Non-pigmented ciliary epithelial cell (primary cell): ENCODE measurements at regions not wholly inside any gene's neighbourhood (a gene's known extent, or its start where the extent isn't known, plus 50 kb on each side); places are given as distances from the start of the nearest gene placed in this dataset.
"Not testable (repeated sequence)": the region's sequence is repeated elsewhere in the genome, so short reads cannot be mapped to it uniquely, and the experiment has no call there.

ENCODE experiments used
- DNase-seq: peaks from one replicate; pipeline ENCODE4 v3.0.0-alpha.2; 2010; ENCODE audit warnings: low read depth

DNA sequence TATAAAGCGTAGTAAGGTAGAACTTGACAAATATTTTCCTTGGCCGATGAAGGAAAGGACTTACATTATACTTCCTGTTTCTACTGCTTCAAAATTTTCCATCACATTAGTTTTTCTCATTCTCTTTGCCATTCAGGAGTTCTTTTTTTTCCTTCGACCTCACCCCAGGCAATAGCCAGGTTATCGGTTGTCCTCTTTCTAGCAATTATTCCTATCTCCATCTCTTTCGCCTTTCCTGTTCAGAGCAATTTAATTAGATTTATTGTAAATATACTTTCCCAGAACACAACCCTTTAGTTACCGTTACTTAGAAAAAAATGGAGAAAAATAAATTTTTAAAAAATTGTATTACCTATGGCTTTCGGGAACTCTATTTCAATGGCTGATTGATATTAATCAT is 205.2 kb downstream of the KCNJ2 start:
- DNase-seq: no peak

DNA sequence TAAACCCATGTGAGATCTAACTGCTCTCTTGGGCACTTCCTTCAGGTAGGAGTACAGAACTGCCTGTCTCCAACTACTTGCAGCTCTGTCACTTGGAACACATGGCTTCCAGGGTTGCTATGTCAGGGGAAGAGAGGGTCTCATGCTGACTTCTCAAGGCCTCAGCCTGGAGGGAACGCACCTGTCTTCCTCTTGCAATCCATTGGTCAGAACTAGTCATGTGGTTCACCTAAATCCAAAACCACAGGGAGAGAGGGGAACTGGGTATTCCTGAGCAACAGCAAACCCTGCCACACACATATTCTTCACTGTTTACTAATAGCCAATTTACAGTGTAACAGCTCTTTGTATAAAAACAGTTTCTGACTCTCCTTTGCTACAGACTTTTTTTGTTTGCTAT is 206.1 kb downstream of the KCNJ2 start:
- no peak for DNase-seq

DNA sequence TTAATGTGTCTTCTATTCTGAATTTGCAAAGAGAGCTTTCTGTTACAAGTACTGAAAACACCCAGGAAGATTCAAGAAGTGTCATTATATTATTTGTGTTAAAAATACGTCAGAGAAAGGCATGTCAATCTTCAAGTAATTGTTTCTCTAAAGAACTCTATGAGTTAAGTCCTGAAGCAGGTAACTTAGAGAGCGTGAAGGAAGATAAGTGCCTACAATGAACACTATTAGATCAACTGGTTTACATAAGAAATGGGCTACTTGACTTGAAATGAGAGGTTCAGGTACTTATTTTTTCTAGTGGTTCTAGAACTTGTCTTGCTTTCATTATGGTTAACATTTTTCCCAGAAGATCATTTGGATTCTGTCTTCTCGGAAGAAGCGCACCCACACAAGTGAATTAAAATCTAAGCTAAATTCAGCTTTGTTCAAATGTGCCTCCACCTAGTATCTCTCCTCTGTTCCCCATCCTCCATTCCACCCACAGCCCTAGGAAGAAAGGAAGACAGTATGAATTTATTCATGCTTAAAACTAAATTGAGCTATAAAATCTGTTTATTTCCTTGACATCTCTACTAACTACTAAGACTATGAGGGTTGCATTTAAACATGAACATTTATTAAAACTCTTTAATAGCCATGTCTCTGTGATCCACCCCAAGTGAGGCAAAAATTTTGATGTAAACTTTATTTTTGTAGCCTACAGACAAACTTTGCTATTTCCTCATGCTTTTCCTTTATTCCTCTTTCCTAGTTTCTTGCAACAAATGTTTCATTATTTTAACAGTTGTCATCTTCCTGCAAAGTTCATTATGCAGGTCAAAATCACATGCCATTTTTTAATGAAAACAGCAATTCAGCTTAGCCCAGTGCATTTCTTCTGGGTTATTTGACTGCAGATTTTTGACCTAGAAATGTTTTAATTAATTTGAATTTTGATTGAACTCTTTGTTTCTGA is 206.8 kb downstream of the KCNJ2 start:
- no peak for DNase-seq

DNA sequence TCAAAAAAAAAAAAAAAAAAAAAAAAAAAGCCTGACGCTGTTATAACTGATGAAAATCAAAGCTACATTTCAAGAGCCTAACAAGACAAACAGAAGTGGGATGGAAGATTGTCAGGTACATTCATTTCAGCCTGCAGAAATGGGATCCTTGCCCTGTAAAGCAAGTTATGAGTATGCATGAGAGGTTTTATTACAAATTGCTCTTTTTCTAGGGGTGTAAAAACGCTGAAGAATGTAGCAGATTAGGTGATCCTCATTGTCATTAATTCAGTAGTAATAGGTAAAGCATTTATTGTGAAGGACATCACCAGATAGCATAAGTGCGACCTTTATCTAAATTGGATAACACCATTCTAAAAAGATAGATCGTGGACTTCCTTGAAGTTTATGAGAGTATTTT is 208.3 kb downstream of the KCNJ2 start:
- no peak for DNase-seq

DNA sequence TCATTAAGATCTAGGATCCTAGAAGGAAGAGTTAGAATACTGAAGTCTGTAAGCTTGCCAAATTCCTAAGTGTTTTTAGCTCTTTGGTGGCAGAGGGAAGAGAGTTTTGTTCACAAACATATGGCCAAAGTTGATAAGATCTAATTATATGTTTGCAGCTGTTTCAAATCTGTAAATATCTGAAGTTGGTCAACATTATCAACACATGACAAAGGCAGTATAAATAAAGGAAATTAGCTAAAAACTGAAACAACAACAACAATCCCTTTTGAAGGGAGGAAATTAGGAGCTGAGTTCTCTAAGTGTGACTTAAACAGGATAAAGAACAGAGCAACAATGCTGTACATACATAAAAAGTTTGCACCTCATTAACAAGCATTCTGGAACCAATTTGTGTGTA is 208.7 kb downstream of the KCNJ2 start:
- DNase-seq: no peak

DNA sequence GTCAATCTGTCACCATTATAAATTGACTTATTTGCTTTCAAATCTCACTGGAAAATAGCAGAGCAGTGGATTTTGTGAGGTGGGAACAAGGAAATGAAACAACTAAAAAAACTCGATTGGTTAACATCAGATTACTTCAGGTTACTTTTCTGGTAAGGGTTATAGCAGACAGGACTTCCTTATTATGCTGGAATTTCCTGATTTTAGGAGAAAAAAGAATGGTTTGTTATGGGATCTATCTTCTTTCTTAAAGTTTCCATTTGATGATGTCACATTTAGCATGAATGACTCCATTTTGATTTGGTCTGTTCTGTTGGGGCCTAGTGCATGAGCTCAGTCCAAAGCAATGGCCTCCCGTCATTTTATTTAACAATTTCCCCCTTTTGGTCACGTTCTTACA is 210.6 kb downstream of the KCNJ2 start:
- DNase-seq: no peak

DNA sequence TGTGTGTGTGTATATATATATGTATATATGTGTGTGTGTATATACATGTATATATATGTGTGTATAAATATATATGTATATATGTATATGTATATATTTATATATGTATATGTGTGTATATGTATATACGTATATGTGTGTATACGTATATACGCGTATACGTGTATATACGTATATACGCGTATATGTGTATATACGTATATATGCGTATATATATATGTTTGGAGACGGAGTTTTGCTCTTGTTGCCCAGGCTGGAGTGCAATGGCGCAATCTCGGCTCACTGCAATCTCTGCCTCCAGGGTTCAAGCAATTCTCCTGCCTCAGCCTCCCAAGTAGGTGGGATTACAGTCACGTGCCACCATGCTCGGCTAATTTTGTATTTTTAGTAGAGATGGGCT is 212.6 kb downstream of the KCNJ2 start:
- DNase-seq: not testable (repeated sequence)

DNA sequence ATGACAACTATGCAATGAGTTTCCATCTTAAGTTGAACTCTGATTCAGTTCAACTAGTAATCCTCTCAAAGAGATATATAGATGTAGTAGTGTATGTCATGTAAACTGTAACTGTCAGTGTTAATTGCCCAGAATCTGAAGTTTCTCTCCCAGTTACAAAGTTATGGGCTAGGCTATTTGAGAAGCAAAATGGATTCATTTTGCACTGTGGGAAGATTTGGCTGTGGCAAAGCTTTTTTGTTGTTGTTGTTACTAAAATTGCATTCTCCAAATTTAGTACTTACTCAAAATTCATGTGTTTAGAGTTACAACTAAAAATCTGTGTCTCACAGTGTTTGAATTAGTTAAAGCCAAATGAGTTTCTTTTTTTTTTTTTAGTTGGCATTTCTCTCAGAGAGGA is 219.0 kb downstream of the KCNJ2 start:
- no peak for DNase-seq

DNA sequence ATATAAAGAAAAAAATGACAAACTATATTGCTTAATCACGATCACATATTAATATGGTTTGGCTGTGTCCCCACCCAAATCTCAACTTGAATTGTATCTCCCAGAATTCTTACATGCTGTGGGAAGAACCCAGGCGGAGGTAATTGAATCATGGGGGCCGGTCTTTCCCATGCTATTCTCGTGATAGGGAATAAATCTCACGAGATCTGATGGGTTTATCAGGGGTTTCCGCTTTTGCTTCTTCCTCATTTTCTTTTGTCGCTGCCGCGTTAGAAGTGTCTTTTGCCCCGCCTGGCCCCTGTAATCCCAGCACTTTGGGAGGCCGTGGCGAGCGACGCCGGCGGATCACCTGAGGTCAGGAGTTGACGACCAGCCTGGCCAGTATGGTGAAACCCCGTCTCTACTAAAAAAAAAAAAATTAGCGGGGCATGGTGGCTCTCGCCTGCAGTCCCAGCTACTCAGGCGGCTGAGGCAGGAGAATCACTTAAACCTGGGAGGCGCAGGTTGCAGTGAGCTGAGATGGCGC is 220.0 kb downstream of the KCNJ2 start:
- not testable (repeated sequence) for DNase-seq

DNA sequence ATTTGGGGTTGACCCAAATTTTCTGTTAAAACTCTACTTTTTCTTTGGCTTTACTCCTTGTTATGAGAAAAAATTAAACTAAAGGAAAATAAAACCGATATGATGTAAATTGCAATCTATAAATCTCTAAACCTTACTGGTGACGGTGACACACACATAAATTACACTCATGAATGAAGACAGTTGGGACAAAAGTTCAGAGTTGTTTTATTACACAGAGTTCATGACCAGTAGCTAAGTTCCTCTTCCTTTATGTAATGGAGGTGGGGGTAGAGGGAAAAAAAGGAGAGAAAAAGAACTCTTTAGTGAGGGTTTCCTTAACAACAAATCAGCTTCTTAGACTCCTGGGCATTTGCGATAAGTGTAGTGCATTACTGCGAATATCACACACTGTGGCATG is 220.7 kb downstream of the KCNJ2 start:
- DNase-seq: no peak

DNA sequence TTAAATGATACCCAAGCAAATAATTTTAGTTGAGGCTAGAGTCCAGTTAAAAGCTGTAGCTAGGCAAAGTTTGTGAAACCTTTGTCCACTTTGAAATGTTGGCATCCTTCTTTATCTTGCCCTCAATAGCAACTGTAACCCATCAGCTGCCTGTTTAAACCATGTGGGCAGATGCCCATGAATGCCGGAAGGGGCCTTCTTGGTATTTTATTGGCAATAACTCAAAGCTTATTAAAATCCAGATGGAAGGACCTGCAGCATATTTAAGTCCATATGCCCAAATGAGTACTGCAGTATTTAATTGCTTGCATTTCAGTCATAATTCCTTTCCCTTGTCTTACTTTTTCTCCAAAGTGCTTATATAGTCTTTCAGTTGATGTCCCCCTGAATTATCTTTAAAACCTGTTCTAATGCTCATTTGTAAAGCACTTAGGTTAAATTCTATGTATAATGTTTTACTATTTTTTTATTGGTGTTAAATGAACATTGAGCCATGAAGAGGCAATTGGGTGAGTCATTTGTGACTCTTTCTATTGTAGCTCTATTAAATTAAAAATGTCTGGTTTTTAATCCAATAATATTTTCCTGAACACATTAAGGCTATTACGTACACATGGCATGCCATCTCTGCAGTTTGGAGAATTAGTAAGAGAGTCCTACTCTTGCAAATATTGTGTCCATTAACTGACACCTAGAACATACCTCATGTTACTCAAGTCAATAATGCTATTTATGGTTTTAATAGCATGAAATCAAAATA is 225.3 kb downstream of the KCNJ2 start:
- no peak for DNase-seq

DNA sequence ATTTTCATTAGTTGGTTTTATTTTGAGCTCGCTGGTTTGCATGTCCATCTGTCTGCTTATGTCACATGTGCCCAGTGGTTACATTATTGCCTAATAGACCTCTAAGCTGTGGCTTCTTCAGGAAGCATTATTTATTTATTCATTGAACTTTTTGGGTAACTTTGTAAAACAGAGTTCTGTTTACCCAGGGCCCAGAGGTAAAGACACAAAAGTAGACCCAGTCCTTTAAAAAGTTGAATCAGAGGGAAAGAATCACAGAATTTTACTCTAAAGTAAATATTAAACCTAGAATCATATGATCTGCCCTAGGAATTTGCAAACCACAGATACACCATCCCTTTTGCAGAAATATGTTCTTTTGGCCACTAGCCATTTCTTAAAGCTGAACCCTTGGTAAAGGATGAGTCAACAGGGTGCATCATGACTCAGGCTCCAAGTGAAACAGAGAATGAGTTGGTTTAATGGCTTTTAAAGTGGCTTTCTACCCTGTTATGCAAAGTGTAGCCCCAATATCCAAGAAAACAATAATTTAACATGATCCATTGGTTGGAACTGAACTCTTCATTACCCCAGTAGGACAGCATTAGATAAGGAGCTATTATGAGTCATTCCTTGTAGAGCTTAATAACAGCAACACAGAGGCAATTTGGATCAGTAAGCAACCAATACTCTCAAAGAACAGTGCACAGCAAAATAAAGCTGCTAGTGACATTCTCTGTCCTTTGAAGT is 236.3 kb downstream of the KCNJ2 start:
- DNase-seq: peak; percentile 95

DNA sequence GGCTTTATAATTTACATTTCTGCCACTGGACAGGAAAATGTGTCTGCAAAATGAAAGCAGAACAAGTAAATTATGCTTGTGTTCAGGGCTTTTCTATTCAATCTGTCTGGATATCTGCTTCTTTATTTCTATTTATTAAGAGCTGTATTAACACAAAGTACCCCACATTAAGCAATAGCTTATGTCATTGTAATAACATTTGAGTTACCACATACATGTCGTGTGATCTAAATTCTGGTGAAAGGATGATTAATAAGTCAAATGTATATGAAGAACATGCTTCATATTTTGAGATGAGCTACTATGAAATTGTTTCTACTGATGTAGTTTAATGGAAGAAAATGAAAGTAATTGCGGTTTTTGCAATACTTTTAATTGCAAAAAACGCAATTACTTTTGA is 238.2 kb downstream of the KCNJ2 start:
- no peak for DNase-seq

DNA sequence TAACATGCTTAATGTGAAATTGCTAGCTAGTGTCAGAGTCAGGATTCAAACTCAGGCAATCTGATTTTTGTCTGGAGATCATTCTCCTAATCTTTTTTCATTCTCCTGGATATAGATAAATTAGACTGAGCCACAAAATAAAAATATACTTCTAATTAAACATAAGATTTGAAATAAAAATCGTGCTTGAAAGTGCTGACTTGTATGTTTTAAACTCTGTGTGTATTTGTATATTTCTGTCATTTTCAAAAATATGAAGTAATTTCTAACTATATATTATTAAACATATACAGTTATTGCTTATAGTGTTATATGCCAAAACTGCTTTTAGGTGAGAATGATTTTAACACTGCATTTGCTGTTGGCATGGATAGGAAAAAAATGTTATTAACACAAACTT is 239.4 kb downstream of the KCNJ2 start:
- no peak for DNase-seq

DNA sequence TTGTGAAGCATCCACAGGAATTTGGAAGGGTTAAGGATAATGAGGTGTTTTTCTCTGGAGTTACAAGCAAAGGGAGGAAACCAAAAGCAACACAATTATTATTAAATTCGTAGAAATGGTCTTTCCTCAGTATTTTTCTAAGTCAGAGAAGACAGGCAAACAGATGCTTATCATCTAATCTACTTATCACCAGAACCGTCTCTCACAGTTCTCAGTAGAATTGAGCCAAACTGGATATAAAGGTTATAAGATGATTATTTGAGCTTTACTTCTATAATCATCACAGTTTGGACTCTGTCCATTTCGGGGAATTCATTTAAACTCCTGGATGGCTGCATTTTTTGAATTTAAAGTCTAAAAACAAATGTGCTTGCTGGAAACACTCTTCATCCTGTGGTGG is 245.0 kb downstream of the KCNJ2 start:
- DNase-seq: no peak

DNA sequence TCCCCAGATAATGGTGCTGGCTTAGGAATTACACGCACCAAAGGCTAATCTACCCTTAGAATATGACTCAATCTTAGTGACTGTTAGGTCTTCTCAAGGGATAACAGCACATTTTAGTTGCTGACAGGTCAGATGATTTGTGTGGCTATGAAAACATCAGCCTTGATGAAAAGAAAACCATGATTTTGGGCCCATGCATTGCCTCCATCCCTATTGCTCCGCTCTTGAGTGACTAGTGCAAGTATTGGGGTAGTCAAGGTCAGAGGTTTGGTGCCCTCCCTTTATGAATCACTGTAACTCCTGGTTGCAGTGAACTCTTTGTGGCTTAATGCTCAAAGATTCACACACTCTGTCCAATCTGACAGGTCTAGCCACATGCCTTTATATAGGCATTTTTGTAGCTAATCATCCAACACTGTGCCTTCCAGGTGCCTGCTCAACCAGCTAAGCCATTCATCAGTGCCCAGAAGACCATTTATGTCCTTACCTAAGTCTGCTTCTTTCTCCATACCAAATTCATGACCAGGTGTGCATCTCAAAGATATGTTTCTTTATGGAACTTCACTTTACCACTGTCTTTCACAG is 251.6 kb downstream of the KCNJ2 start:
- DNase-seq: no peak

DNA sequence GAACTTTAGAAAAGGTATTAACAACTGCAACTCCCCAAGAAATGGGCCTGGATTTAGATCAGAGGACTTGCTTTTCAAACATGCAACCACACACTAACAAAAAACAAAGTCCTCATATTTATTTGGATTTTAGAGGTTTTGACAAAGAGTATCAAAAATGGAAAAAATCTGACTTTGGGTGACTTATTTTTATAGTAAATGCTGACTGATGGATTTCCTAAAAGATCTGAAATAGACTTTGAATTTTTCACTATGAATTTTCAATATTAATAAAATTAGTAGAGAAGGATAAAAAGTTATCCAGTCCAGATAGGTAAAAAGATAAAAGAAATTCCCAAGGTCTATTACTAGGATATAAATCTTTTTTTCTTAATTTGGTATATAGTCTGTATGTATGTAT is 253.5 kb downstream of the KCNJ2 start:
- no peak for DNase-seq

DNA sequence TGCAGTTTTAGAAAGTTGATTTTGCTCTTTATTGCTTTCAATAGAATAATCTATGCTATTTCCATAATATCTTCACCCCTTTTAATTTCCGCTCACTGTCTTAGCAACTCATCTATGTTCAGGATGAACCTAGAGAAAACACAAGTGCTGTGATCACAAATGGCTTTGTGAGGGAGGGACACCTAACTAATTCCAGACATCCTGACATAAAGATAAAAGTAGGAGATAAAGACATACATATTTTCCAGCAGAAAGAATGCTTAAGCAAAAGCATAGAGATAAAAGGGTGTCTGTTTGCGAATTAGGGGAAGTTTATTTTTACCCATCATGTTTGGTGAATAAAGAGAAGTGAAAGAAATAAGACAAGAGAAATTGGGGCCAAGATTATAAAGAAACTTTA is 254.2 kb downstream of the KCNJ2 start:
- DNase-seq: no peak

DNA sequence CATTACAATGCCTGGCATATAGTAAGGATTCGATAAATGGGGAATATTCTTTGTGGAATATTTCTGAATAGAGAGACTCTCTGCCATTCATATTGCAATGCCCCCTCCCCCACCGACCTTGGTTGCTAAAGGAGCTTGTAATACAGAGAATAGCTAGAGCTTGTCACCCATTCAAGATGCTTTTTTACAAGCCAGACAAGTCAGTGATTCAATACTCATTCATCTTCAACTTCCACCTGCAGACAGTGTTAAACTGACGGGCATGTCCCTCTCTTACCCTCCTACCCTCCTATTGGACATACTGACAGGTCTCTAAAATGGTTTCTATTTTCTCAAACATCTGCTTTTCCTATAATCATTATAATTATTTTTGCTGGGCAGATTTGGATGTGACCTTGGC is 257.4 kb downstream of the KCNJ2 start:
- no peak for DNase-seq

DNA sequence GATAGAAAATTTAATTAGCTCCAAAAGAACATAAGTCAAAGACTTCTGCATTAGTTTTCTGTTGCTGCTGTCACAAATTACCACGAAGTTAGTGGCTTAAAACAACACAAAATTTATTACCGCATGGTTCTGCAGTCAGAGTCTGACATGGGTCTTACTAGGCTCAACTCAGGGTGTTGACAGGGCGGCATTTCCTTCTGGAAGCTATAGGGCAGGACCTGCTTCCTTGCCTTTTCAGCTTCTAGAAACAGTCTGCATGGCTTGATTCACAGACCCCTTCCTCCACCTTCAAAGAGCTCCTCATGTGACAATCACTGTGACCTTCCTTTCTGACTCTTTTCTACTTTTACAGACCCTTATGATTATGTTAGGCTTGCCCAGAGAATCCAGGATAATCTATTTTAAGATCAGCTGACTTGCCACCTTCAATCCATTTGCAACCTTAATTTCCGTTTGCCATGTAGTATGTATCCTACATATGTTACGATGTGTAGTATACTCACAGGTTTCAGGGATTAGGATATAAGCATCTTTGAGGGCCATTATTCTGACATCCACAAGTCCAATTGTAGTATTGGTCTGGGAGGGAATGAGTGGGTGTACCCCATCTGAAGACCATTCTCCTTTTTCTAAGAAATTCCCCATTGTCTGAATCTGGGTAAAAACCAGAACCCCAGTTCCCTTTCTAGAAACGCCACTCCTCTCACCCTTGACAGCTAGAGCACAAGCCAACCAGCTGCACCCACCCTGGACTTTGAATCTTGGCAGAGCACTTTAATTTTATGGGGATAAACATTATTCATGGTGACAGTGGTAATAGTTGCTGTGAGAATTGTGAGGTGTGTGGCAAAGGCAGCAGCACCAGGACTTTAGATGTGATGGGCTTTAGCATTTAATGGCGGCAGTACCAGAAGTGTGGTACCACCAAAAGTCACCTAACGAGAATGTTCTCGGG is 265.5 kb downstream of the KCNJ2 start:
- DNase-seq: no peak

DNA sequence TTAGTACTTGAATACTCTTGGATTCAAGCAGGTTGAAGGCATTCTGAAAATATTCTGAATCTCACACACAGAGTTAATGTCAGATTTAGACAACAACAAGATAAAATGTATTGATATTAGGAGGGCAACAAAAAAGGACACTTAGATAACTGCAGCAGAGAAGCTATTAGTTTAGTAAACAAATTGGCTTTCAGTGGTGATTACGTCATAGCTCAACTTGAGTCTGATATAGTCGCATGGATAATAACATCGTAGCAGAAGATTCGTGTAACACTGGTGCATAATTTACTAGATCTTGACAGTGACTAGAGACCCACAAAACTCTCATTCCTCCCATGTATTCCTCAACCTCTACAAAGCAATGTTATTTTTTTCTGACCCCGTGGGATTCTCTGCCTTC is 268.3 kb downstream of the KCNJ2 start:
- DNase-seq: no peak
